ENCODE measurements at regions not wholly inside any gene's neighbourhood (a gene's known extent, or its start where the extent isn't known, plus 50 kb on each side); places are given as distances from the start of the nearest gene placed in this dataset.
A peak's percentile ranks its signal among the peaks of the same experiment; 100 is the strongest.
"Not testable (repeated sequence)": the region's sequence is repeated elsewhere in the genome, so short reads cannot be mapped to it uniquely, and the experiment has no call there.

GRCh38 chr1:117314951-117315350, 52.3 kb upstream of the MAN1A2 start:
- DNase-seq; H3K4me3 ChIP-seq (ENCODE audit: insufficient read depth, low read depth, low read length); H3K36me3 ChIP-seq (replicated peaks; ENCODE audit: control insufficient read depth, insufficient read depth, low read length); H3K27me3 ChIP-seq (ENCODE audit: control insufficient read depth, insufficient read depth, low read length): not testable (repeated sequence)

GRCh38 chr1:117313555-117313954, 53.7 kb upstream of the MAN1A2 start:
- Histone ChIP-seq H3K4me3 (ENCODE audit: insufficient read depth, low read depth, low read length) (no peak overlapping the region), H3K36me3 (replicated peaks; ENCODE audit: control insufficient read depth, insufficient read depth, low read length) (no peaks in the 10 kb centered on the region), H3K27me3 (ENCODE audit: control insufficient read depth, insufficient read depth, low read length) (no peaks in the 10 kb centered on the region)
- DNase-seq, result no peak

GRCh38 chr1:117312453-117313138, 54.7 kb upstream of the MAN1A2 start:
- H3K4me3 ChIP-seq (ENCODE audit: insufficient read depth, low read depth, low read length), result no peak overlapping the region
- no peaks in the 10 kb centered on the region for H3K27me3 ChIP-seq (ENCODE audit: control insufficient read depth, insufficient read depth, low read length)
- no peaks in the 10 kb centered on the region for H3K36me3 ChIP-seq (replicated peaks; ENCODE audit: control insufficient read depth, insufficient read depth, low read length)
- peak; percentile 53 for DNase-seq

GRCh38 chr1:117308311-117308916, 58.8 kb upstream of the MAN1A2 start:
- DNase-seq, result no peak
- H3K27me3 ChIP-seq (ENCODE audit: control insufficient read depth, insufficient read depth, low read length), result no peaks in the 10 kb centered on the region
- H3K4me3 ChIP-seq (ENCODE audit: insufficient read depth, low read depth, low read length), result no peak overlapping the region
- H3K36me3 ChIP-seq (replicated peaks; ENCODE audit: control insufficient read depth, insufficient read depth, low read length), result no peaks in the 10 kb centered on the region

GRCh38 chr1:117301901-117302300, 65.3 kb upstream of the MAN1A2 start:
- H3K36me3 ChIP-seq (replicated peaks; ENCODE audit: control insufficient read depth, insufficient read depth, low read length), result no peaks in the 10 kb centered on the region; the same call in 1 of the 2 replicates
- DNase-seq, result no peak

GRCh38 chr1:117300183-117300582, 67.1 kb upstream of the MAN1A2 start:
- H3K4me3 ChIP-seq (ENCODE audit: insufficient read depth, low read depth, low read length); DNase-seq; H3K36me3 ChIP-seq (replicated peaks; ENCODE audit: control insufficient read depth, insufficient read depth, low read length); H3K27me3 ChIP-seq (ENCODE audit: control insufficient read depth, insufficient read depth, low read length): not testable (repeated sequence)

More at GRCh38 chr1:117301901-117302300, 65.3 kb upstream of the MAN1A2 start:
- no peaks in the 10 kb centered on the region for H3K27me3 ChIP-seq (ENCODE audit: control insufficient read depth, insufficient read depth, low read length)
- H3K4me3 ChIP-seq (ENCODE audit: insufficient read depth, low read depth, low read length), result no peak overlapping the region

- no peak for DNase-seq
- Histone ChIP-seq H3K36me3 (replicated peaks; ENCODE audit: control insufficient read depth, insufficient read depth, low read length) (no peaks in the 10 kb centered on the region), H3K27me3 (ENCODE audit: control insufficient read depth, insufficient read depth, low read length) (no peaks in the 10 kb centered on the region), H3K4me3 (ENCODE audit: insufficient read depth, low read depth, low read length) (no peak overlapping the region)
These were observed 72.2 kb upstream of the MAN1A2 start for GRCh38 chr1:117295001-117295400.

- Histone ChIP-seq H3K36me3 (replicated peaks; ENCODE audit: control insufficient read depth, insufficient read depth, low read length) (no peaks in the 10 kb centered on the region), H3K4me3 (ENCODE audit: insufficient read depth, low read depth, low read length) (no peak overlapping the region), H3K27me3 (ENCODE audit: control insufficient read depth, insufficient read depth, low read length) (no peaks in the 10 kb centered on the region)
- DNase-seq, result no peak
These were observed 76.4 kb upstream of the MAN1A2 start for GRCh38 chr1:117290890-117291289.

- Histone ChIP-seq H3K4me3 (ENCODE audit: insufficient read depth, low read depth, low read length) (no peak overlapping the region), H3K36me3 (replicated peaks; ENCODE audit: control insufficient read depth, insufficient read depth, low read length) (no peaks in the 10 kb centered on the region), H3K27me3 (ENCODE audit: control insufficient read depth, insufficient read depth, low read length) (no peaks in the 10 kb centered on the region)
- no peak for DNase-seq
These were observed 77.9 kb upstream of the MAN1A2 start for GRCh38 chr1:117289316-117289870.

GRCh38 chr1:117286562-117286961, 75.8 kb upstream of the VTCN1 start:
- DNase-seq, result no peak
- Histone ChIP-seq H3K36me3 (replicated peaks; ENCODE audit: control insufficient read depth, insufficient read depth, low read length) (no peaks in the 10 kb centered on the region), H3K4me3 (ENCODE audit: insufficient read depth, low read depth, low read length) (no peak overlapping the region), H3K27me3 (ENCODE audit: control insufficient read depth, insufficient read depth, low read length) (no peaks in the 10 kb centered on the region)

GRCh38 chr1:117286145-117286544, 75.4 kb upstream of the VTCN1 start:
- Histone ChIP-seq H3K36me3 (replicated peaks; ENCODE audit: control insufficient read depth, insufficient read depth, low read length) (no peaks in the 10 kb centered on the region), H3K4me3 (ENCODE audit: insufficient read depth, low read depth, low read length) (no peak overlapping the region), H3K27me3 (ENCODE audit: control insufficient read depth, insufficient read depth, low read length) (no peaks in the 10 kb centered on the region)
- DNase-seq, result no peak

GRCh38 chr1:117284399-117285215, 73.9 kb upstream of the VTCN1 start:
- no peaks in the 10 kb centered on the region for H3K36me3 ChIP-seq (replicated peaks; ENCODE audit: control insufficient read depth, insufficient read depth, low read length)
- DNase-seq, result peak; percentile 48
- H3K27me3 ChIP-seq (ENCODE audit: control insufficient read depth, insufficient read depth, low read length), result no peaks in the 10 kb centered on the region
- H3K4me3 ChIP-seq (ENCODE audit: insufficient read depth, low read depth, low read length), result no peak overlapping the region

GRCh38 chr1:117278531-117278930, 67.8 kb upstream of the VTCN1 start:
- Histone ChIP-seq H3K27me3 (ENCODE audit: control insufficient read depth, insufficient read depth, low read length) (no peaks in the 10 kb centered on the region), H3K36me3 (replicated peaks; ENCODE audit: control insufficient read depth, insufficient read depth, low read length) (no peaks in the 10 kb centered on the region), H3K4me3 (ENCODE audit: insufficient read depth, low read depth, low read length) (no peak overlapping the region)
- no peak for DNase-seq

GRCh38 chr1:117275055-117275454, 64.3 kb upstream of the VTCN1 start:
- no peaks in the 10 kb centered on the region for H3K36me3 ChIP-seq (replicated peaks; ENCODE audit: control insufficient read depth, insufficient read depth, low read length)

GRCh38 chr1:117271959-117272358, 61.2 kb upstream of the VTCN1 start:
- no peaks in the 10 kb centered on the region for H3K27me3 ChIP-seq (ENCODE audit: control insufficient read depth, insufficient read depth, low read length)
- no peak overlapping the region for H3K4me3 ChIP-seq (ENCODE audit: insufficient read depth, low read depth, low read length)
- DNase-seq, result no peak
- H3K36me3 ChIP-seq (replicated peaks; ENCODE audit: control insufficient read depth, insufficient read depth, low read length), result no peaks in the 10 kb centered on the region

More at GRCh38 chr1:117275055-117275454, 64.3 kb upstream of the VTCN1 start:
- H3K27me3 ChIP-seq (ENCODE audit: control insufficient read depth, insufficient read depth, low read length), result no peaks in the 10 kb centered on the region
- no peak for DNase-seq
- no peak overlapping the region for H3K4me3 ChIP-seq (ENCODE audit: insufficient read depth, low read depth, low read length)
